Esophagus mucosa (tissue), 1 donor: ENCODE measurements at regions not wholly inside any gene's neighbourhood (a gene's known extent, or its start where the extent isn't known, plus 50 kb on each side); places are given as distances from the start of the nearest gene placed in this dataset.

Experiments
- ATAC-seq: fragments of 200-7000 bp; cut with Tn5 transposase; one replicate; pipeline ENCODE4 v1.9.1; 2020
- donor health status: DM: yes; HTN: yes; CAD: no.

DNA sequence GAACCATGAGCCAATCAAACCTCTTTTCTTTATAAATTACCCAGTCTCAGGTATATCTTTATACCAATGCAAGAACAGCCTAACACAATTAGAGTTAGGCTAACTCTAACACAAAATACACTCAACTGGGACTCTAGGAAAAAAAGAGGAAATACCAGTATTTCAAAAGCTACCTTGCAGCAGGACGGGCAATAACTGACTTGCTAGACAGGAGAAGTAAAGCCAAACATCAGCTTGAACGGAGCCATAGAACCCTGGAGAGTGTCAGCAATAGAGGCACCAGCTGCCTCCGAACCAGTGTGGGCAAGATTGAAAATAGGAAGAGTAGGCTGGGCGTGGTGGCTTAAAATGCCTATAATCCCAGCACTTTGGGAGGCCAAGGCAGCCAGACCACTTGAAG, 162.0 kb upstream of the SOX4 start:
- ATAC-seq, result no peak

DNA sequence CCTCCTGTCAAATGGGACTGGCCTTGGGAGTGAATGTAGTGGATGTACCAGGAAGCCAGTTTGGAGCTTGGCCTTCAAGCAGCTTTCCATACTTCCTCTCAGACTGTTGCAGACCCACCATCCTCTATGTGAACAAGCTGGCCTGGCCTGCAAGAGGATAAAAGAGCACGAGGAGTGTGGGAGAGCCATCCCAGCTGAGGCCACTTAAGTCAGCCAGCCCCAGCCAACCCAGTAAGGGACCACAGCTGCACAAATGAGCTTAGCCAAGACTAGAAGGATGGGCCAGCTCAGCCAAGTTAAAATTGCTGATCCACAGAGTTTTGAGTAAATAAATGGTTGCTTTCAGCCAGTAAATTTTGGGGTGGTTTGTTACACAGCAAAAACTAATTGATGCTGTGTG, 156.9 kb upstream of the SOX4 start:
- no peak for ATAC-seq

DNA sequence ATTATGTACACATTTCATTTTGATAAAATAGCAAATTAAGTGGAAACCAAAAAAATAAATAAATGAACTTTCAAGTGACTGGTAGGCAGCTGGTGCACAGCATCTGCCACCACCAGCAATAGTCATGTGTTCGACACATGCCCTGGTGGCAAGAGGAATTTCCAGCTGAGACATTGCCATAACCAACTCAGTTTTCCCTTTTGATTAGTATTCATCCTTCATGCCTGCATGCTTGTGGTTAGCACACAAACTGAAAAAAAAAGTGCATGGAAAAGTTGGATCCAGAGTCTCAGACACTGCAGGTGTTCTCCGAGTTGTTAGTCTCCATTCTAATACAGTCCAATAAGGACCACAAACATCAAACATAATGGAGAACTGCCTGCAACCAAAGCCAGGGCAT, 156.0 kb upstream of the SOX4 start:
- ATAC-seq, result no peak

DNA sequence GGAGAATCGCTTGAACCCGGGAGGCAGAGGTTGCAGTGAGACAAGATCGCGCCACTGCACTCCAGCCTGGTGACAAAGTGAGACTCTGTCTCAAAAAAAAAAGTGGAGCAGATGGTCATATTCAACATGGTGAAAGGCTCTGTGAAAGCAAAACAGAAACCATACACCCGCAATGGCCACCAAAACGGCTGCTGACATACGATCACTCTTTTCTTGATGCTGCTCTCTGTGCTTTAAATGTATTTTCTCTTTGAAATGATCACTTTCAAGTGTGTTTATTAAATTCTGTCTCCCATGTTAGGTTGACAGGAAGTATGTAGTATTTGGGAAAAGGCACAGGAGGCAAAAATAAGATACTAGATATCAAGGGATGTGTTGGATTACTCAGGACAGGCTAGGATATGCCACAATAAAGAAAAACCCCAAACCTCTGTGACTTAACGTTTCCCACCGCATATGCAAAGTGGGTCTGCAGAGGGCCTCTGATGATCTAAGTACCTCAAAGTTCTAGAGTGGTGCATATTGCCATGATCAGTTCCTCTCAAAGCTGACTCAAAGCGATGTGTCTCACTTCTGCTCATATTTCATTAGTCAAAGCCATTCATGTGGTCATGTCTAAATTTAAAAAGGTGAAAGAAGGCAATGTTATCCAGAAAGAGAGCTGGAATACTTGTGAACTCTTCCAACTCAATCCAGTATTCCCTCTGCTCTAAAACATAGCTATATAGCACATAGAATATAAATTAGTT, 155.1 kb upstream of the SOX4 start:
- no peak for ATAC-seq

DNA sequence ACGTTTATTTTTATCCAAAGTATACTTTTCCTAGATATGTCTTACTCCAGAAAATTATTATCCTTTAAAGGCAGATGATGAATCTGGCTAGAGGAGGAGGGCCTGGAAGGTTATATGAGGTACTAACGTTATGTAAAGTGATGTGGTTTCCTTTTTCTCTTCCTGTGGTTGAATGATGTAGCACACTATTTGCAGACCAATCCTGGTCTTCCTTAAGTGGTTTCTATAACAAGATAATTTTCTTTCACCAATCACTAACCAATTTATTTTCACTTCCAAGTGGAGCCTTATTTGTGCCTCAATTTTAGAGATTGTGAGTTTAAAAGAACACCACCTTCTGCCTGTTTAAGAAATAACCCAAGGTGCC, 154.6 kb upstream of the SOX4 start:
- no peak for ATAC-seq

DNA sequence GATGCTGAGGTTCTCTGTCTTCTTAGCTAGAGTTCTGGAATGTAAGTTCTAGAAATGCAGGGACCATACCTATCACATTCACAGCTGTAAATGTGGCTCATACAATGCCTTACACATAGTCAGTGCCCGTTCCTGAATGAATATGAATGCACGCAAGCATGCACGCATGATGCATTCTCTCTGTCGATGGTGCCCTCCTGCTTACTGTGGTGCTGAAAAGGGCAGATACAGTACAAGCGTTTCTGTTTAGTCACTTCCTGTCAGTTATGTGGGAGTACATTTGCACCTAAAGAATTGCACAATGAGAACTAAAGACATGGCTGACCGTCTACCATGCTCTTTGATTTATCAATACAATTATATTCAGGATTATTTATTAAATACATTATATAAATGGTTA, 152.2 kb upstream of the SOX4 start:
- ATAC-seq, result no peak

DNA sequence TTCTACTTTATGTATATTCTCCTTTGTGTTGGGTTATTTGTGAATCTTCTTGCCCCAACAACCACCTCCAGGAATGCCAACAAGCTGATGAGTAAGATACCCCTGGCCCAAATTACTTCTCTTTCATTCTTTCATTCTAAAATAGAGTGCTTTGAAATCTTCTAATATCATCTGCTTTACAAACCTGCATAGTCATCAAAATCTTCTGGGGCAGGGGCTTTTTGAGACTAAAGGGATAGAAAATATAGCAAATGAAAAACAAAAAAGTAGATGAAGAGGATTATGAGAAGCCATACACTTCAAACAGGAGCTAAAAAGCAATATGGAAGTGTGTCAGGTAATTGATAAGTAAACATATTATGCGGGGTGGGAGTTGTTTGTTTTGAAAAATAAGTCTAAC, 150.7 kb upstream of the SOX4 start:
- no peak for ATAC-seq

DNA sequence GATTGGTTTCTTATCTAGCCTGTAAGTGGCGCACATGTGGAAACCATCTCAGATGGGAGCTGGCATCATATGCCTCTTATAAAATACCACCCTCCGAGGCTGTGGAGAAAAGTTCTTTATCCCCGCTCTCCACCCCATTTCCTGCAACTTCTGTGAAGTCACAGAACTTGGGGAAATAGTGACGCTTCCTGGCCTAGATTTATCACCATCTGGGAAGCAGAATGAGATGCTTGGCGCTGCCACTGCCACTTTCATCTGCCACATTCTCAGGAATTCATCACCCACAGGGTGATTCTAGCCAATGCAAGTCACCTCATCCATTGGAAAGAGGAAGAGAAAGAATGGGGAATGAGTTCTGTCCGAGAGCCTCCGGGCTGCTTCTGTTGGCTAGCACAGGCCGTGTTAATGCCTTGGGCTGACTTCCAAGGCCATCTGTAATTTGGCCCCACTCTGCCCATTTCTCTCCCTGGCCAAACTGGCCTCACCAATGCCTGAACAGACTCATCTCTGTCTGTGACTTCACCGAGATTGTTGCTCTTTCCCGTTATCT, 148.8 kb upstream of the SOX4 start:
- no peak for ATAC-seq

DNA sequence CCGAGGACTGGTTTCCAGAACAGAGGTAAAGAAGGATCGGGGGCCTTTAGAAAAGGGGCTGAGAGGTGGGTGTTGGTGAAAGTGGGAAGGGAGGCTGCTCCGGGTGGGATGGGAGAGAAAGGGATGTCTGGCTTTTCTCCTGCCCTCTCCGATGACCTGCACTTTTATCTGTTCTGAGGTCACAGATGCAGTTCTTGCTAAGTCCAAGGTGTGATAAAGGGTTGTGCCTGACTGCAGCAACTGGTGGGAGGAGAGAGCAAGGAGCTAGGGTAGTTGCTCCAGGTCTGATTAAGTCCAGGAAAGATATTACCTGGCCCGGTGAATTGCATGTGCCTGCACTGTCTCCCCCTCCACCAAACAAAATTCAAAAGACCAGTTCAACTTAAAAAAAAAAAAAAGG, 145.6 kb upstream of the SOX4 start:
- no peak for ATAC-seq

DNA sequence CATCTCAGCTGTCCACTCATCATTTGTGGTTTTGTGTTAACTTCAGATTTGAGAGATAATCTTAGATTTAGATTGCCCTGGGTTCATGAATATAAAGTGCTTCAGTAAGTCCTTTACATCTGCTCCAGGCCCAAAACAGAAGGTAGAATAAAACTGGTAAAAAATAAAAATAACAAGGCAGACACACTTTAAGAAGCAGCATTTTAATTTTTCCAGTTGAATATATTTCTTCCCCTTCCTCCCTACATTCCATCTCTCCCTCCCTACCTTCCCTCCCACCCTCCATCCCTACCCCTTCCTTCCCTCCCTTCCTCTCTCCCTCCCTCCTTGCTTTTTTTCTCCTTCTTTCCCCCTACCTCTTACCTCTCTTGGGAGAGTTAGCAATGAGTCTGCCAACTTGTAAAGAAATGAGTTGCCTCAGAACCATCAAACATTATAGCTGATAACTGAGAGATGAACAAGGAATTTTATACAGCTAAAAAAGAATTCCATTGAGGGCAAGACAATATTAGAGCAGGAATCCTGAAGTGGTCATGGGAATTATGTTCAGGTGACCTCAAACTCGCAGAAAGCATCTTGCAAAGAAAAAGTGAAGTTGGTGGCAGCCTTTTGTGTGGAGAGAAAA, 145.0 kb upstream of the SOX4 start:
- ATAC-seq, result no peak

DNA sequence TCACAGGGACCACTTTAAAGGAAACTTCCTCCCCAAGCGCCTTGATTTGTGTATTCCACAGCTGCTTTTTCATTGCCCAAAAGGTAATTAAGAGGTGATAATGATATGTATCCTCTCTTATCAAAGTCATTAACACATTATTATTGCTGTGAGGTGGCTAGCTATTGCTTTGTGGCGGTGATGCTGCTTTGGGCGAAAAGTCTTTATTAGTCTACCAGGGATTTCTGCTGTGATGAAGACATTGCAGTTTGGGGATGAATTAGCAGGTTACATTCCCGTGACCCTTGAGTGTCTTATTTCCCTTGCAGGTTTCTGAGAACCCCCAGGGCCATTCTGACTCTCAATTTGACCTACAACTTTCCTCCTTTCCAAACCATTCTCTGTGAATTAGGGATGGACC, 143.4 kb upstream of the SOX4 start:
- no peak for ATAC-seq

DNA sequence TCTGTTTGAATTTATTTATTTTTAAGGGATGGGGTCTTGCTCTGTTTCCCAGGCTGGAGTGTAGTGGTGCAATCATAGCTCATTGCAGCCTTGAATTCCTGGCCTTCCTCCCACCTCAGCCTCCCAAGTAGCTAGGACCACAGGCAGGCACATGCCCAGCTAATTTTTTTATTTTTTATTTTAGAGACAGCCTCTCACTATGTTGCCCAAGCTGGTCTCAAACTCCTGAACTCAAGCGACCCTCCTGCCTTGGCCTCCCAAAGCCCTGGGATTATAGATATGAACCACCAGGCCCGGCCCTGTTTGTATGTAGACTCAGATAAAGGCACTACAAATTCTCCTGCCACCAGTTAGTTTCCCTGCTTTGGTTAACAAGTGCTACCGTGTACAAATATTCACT, 142.9 kb upstream of the SOX4 start:
- ATAC-seq, result no peak

DNA sequence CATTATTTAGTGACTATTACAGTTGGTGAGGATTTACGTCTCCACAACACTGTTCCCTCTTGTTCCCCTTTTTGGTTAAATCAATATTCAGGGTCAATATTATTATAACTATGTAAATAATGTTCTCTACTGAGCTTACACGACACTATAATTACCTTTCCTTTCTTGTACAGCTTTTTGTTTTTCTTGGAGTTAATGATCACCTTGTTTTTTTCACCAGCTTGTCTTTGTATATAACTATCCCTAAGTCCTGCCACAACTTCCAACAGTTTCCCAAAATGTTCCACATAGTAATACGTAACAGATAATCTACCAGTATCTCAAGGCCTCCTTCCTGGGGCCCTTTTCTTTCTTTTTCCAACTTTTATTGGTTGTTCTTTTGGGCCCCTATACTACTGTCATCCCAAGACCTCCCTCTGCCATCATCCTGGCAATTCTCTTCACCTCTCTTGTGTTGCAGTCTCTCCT, 142.0 kb upstream of the SOX4 start:
- ATAC-seq, result no peak

DNA sequence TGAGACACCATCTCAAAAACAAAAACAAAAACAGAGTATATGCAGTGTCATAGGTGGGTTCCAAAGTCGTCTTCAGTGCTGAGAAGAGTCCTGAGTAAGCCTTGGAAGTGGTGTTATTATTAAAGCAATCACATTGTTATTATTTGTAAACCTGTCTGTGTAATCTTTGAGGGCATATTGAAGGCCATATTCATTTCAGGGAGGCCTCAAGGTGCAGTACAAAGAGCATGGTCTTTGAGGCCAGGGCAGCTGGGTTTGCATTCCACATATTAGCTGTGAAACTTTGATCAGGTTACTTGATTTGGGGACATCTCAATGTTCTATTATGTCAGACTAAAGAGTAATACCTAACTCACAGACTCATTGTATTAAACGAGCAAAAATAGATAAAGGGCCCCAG, 139.3 kb upstream of the SOX4 start:
- ATAC-seq, result no peak

DNA sequence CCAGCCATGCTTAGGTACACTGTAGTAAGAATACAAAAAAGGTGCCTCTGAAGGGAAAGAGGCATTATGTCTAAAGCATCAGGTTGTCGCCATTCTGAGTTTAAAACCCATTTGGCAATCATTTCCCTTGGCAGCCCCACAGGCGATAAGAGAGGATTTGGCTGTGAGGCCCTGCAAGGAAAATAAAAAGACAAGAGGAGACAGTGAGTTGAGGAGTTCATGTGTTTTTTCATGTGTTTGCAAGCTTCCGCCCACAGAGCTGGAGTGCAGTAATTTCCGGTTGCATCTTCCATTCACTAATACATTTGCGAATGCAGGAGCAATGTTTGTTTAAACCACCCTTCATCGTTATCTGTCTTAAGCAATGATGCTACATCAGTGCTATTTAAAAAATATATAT, 138.5 kb upstream of the SOX4 start:
- no peak for ATAC-seq

DNA sequence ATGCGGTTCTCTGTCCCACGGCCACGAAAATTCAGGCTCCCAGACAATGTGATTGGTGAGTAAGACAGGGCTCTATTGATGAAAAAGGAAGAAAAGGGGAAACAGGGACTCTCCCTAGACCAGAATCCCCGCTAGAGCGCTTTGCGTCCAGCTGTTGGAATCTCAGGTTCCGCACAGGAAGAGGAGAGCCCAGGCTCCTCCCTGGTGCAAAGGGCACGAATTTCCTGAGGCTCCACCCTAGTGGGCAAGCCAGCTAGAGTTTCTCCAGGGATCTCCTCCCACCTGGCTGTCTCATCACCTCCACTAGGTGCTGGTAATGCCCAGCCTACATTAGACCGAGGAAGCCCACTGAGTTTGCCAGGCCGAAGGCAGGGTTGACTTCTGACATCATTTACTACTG, 135.9 kb upstream of the SOX4 start:
- ATAC-seq, result no peak

DNA sequence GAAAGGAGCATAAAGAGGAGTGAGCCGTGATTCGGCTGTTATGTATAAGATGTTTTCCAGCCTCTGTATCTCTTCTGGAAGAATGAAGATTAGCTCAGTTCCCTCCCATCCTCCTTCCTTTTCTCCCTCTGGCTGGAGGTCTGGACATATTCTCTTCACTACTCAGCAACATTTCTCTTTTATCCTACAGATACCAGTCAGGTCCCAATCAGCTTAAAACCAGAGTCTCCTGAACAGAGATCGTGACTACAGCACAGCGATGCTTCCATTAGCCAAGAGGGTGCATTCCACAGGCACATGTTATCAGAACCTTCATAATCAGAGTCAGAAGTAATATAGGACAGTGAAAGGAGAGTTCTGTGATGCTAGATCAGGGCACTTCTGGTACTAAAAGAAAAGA, 133.9 kb upstream of the SOX4 start:
- no peak for ATAC-seq

DNA sequence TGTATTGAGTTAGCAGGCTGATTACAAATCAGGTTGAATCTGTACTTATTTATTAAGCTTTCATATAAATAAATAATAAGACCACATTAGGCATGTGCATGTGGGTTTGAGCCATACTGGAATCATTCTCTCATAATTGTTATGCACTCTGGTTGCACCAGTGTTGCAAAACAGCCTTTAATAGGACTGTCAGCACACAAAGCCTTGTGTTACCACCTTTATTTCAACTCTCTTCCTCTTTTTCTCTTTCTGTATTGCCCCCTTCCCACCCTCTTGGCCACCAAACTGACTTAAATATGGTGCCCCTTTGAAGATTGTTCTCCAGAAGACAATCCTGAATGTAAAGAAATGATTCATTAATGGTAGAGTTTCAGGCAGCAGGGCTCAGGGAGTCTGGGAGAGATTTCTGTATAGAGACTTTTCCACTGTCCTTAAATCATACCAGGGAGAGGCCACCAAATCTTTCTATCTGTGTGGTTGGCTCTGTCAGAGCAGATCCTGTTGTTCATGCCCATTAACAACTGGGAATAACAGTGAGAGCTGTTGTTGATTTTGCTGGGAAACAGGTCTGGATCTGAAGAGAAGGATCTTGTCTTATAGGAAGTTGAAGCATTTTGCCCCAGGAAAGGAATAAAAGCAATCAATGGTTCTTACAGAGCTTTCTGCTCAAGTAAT, 131.6 kb upstream of the SOX4 start:
- no peak for ATAC-seq

DNA sequence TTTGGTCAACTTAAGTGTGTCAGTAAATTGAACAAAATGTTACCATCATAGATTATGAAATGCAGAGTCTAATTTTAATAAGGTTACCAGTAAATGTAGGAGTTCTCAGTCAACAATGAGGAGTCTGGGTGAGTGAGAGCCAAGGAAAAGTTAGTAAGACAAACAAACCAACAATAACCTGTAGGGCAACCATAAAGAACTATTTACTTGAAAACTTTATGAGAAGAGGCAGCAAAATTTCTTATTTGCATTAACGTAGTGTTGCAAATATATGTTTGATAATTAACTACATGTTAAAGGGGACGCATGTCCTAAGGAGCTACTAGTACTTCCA, 131.1 kb upstream of the SOX4 start:
- ATAC-seq, result no peak

DNA sequence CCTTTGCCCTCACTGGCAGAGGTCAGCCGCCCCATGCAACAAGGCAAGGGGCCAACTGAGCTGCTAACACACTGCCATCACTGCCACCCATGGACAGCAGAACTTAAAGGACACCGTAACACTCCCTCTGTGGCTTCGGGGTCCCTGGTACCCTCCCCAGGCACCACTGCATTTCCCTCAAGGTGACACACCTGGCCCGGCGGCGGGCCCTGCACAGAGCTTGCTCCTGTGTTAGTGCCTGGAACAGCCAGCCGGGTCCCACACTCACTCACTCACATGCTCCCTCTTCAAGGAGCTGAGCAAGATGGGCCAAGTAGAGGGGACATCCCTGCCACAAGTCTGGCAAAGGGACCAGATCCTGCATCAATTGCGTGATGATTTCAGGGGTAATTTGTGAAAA, 126.5 kb upstream of the SOX4 start:
- no peak for ATAC-seq

DNA sequence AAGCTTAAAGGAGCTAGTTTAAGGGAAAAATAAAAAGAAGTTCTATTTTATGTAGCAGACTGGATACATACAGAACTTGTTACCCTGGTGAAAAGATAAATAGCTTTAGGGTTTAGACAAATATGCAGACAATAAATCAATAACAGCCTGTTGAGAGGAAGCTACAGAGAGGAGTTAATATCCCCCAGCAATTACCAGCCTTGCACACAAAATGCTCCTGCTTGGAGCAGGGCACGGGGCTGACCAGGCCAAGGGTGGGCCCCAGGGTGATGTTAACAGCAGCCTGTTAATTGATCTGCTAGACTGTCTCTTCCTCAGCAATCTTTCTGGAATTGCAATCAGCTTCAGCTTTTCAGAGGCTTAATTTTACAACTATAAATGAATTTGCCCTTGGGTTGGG, 125.1 kb upstream of the SOX4 start:
- no peak for ATAC-seq

DNA sequence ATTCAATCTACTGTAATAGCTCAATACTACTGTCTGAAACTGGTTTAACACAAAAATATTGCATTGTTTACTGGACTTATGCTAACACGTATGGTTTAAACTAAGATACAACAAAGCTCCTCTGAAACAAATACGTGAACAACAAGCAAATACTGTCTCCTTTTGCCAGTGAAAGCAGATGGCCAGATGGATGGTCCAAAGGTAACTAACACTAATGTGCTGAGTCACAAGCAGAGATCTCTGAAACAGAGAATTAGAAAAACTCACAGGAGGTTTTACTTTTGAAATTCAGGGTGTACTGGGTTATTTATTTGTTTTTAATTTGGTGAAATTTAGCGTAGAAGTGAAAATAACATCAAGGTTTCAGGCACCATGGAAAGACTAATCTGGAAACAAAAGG, 124.3 kb upstream of the SOX4 start:
- no peak for ATAC-seq

DNA sequence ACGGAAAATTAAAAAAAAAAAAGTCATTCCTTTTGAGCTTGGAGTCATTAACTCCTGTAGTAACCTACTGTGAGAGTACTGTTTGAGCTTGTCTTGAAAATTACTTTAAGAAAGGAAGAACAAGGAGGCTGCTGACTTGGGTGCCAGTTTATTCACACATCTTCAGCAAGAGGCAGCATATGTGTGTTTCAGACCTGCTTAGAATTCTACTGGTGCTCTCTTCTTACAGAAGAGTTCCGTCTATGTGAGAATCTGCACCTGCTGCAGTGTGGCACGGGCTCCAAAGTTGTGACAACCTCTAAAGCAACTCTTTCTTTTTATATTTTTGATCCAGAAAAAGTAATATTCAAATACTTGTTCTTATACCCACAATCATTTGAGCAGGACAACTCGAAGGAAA, 117.4 kb upstream of the SOX4 start:
- ATAC-seq, result no peak

DNA sequence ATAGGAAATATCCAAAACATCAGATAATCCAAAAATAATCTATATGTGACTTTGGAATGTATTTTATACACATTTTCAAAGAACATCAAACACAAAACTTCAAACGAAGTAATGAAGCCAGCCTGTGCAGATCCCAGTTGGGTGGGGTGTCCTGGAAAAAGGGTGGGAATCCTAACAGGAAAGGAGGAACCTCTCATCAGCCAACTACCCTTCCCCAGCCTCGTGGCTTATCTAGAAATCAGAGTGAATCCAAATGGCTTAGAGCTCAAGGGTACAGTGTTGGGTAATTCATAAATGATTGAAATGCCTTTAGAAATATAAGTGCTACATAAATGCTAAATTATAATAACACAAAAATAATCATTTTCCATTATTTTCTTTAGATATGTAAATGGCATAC, 115.1 kb upstream of the SOX4 start:
- ATAC-seq, result no peak
